Breast epithelium (tissue), 4 donors: ENCODE measurements at regions not wholly inside any gene's neighbourhood (a gene's known extent, or its start where the extent isn't known, plus 50 kb on each side); places are given as distances from the start of the nearest gene placed in this dataset.

Experiments
- DNase-seq, 2 donors: peaks; one replicate each; pipeline ENCODE4 v3.0.0-alpha.2; 2019; ENCODE audit warnings: low spot score in 2 of 2
- H3K27ac ChIP-seq, 2 donors: fragments of 200-600 bp; sonication (generic) in 1 of 2; one replicate each; pipeline ENCODE4 v1.5.1; 2016 to 2019; ENCODE audit warnings: mild to moderate bottlenecking in 1 of 2
- H3K27me3 ChIP-seq, 2 donors: fragments of 200-600 bp; sonication (generic) in 1 of 2; one replicate each; pipeline versions ENCODE4 v1.5.1 to v1.6.0; 2017 to 2019; ENCODE audit warnings: control low read depth in 1 of 2, mild to moderate bottlenecking in 1 of 2
- H3K36me3 ChIP-seq: fragments of 200-600 bp; one replicate; pipeline ENCODE4 v1.5.1; 2019
- H3K4me1 ChIP-seq, 2 donors: fragments of 200-600 bp; sonication (generic); one replicate each; pipeline ENCODE4 v1.5.1; 2016 to 2019; ENCODE audit warnings: control low read depth in 1 of 2
- H3K4me3 ChIP-seq, 3 donors: fragments of 200-600 bp; sonication (generic); 1 replicate in 2 of 3; 2 replicates in 1 of 3; pipeline ENCODE4 v1.5.1; 2016 to 2019; ENCODE audit warnings: mild to moderate bottlenecking in 3 of 3, moderate library complexity in 2 of 3
- H3K9me3 ChIP-seq, 2 donors: fragments of 200-600 bp; sonication (generic) in 1 of 2; one replicate each; pipeline ENCODE4 v1.5.1; 2016 to 2019; ENCODE audit warnings: control low read depth in 1 of 2
- CTCF ChIP-seq, 3 donors: fragments of 450-650 bp; IDR thresholded peaks; one replicate each; pipeline ENCODE4 v1.5.1; 2016 to 2017; ENCODE audit warnings: antibody characterized with exemption in 3 of 3, mild to moderate bottlenecking in 3 of 3, moderate library complexity in 3 of 3
- POLR2A ChIP-seq: fragments of 450-650 bp; IDR thresholded peaks from one replicate; pipeline ENCODE4 v1.6.1; 2016; ENCODE audit warnings: antibody characterized with exemption, mild to moderate bottlenecking, moderate library complexity
- POLR2AphosphoS5 ChIP-seq, 3 donors: sonication (generic); formaldehyde crosslinking; IDR thresholded peaks; one replicate each; pipeline ENCODE4 v1.6.1; 2017; ENCODE audit warnings: antibody characterized with exemption in 3 of 3
- intact Hi-C: fragments of 100-400 bp; cut with DNase I; formaldehyde crosslinking; loops from one replicate; pipeline ENCODE4 v1.15.1; 2023; ENCODE audit warnings: low total_unique reads

GRCh38 chr6:146972546-146972945 is 231.7 kb upstream of the STXBP5 start:
- H3K27me3 ChIP-seq: no peaks in the 10 kb centered on the region
- intact Hi-C loops: no loop called here
- no peak overlapping the region for H3K4me3 ChIP-seq
- no peak for DNase-seq
- H3K4me1 ChIP-seq: no peaks in the 10 kb centered on the region
- no peaks in the 10 kb centered on the region for H3K9me3 ChIP-seq
- TF ChIP-seq POLR2A (no peak), POLR2AphosphoS5 (IDR thresholded peaks at IDR 0.05) (no peak), CTCF (IDR thresholded peaks at IDR 0.05) (no peak)
- H3K27ac ChIP-seq: no peak overlapping the region
- no peaks in the 10 kb centered on the region for H3K36me3 ChIP-seq

DNA sequence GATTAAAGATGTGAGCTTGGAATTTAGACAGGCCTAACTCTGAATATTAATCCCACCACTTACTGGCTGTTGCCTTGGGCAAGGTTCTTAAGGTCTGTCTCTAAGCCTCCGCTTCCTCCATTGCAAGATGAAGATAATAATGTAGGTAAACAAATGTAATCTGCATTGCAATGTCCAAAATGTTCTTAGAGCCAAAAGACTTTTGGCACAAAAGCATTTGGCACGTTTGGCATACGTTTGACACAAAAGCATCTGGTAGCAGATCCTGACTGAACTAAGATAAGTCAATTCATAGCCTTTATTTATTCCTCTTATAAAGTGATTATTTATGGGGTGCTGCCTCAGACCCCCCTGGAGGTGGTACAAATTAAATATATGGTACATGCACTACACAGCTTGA is 229.9 kb upstream of the STXBP5 start:
- Histone ChIP-seq H3K9me3 (no peaks in the 10 kb centered on the region), H3K36me3 (no peaks in the 10 kb centered on the region), H3K27me3 (no peaks in the 10 kb centered on the region), H3K27ac (no peak overlapping the region), H3K4me3 (no peak overlapping the region), H3K4me1 (no peaks in the 10 kb centered on the region)
- DNase-seq: no peak
- intact Hi-C loops: no loop called here
- no peak for TF ChIP-seq POLR2AphosphoS5 (IDR thresholded peaks at IDR 0.05)
- TF ChIP-seq POLR2A: no peak
- no peak for TF ChIP-seq CTCF (IDR thresholded peaks at IDR 0.05)

GRCh38 chr6:146975093-146975492 is 229.1 kb upstream of the STXBP5 start:
- Histone ChIP-seq H3K4me3 (no peak overlapping the region), H3K27ac (no peak overlapping the region), H3K9me3 (no peaks in the 10 kb centered on the region), H3K27me3 (no peaks in the 10 kb centered on the region), H3K4me1 (no peaks in the 10 kb centered on the region), H3K36me3 (no peaks in the 10 kb centered on the region)
- intact Hi-C loops: no loop called here
- no peak for TF ChIP-seq POLR2A
- TF ChIP-seq POLR2AphosphoS5 (IDR thresholded peaks at IDR 0.05): no peak
- no peak for DNase-seq

DNA sequence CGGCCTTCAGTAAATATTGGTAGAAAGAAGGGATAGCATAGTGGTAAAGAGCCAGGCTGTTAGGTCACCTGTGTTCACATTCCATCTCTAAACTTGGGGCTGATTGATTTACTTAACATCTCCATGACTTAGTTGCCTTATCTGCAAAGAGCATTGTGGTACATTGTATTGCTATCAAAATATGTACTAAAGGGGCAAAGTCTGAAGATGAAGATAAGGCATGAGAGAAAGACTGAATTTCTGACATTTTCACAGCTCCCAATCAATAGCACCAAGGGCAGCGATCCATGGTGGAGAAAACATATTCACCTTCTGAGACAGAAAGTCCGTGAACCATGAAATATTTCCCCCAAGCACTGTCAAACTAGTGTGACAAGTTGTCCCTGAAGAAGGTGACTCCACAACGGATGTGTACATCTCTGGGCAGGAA is 223.3 kb upstream of the STXBP5 start:
- no peaks in the 10 kb centered on the region for H3K27me3 ChIP-seq
- H3K4me3 ChIP-seq: no peak overlapping the region
- H3K27ac ChIP-seq: no peak overlapping the region
- H3K4me1 ChIP-seq: no peaks in the 10 kb centered on the region
- no peaks in the 10 kb centered on the region for H3K36me3 ChIP-seq
- no peaks in the 10 kb centered on the region for H3K9me3 ChIP-seq
- DNase-seq: no peak
- TF ChIP-seq POLR2AphosphoS5 (IDR thresholded peaks at IDR 0.05) (no peak), POLR2A (no peak), CTCF (IDR thresholded peaks at IDR 0.05) (no peak)
- intact Hi-C loops: no loop called here

DNA sequence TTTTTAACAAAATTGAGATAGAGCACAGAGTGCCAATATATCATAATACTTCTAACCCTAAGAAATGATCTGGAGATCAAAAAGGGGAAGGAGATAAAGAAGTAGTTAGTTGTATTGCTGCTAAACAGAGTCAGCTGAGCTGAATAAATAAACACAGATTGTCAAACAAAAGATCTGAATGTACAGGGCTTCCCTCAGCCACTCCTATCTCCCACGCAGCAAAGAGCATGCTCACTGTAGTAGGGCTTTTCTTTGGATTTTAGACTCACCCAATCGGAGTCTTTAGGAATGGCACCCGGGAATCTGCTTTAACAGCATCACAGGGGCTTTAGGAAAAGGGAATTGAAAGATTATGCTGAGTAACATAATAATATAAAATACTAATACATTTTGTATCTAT is 222.2 kb upstream of the STXBP5 start:
- no peak overlapping the region for H3K4me3 ChIP-seq
- no peaks in the 10 kb centered on the region for H3K27me3 ChIP-seq
- peaks cover 0 to 7% of the 10 kb centered on the region in 2 donors for H3K9me3 ChIP-seq
- no peaks in the 10 kb centered on the region for H3K4me1 ChIP-seq
- no peak for DNase-seq
- H3K27ac ChIP-seq: no peak overlapping the region
- H3K36me3 ChIP-seq: no peaks in the 10 kb centered on the region
- TF ChIP-seq POLR2A: no peak
- no peak for TF ChIP-seq POLR2AphosphoS5 (IDR thresholded peaks at IDR 0.05)
- no peak for TF ChIP-seq CTCF (IDR thresholded peaks at IDR 0.05)
- intact Hi-C loops: no loop called here
